ENCODE measurements at regions not wholly inside any gene's neighbourhood (a gene's known extent, or its start where the extent isn't known, plus 50 kb on each side); places are given as distances from the start of the nearest gene placed in this dataset.

- H3K9me3 ChIP-seq, result no peaks in the 10 kb centered on the region
- H3K36me3 ChIP-seq (ENCODE audit: low read depth), result no peaks in the 10 kb centered on the region
- TF ChIP-seq CTCF (IDR thresholded peaks at IDR 0.05), result no peak
- intact Hi-C loops (cut with DNase I, micrococcal nuclease), result no loop called here
- peak in 2 of 3 donors; percentile 49 to 67 for DNase-seq
- peak; percentile 93 for ATAC-seq
- peaks cover 13% of the 10 kb centered on the region for H3K4me1 ChIP-seq (ENCODE audit: low read depth)
- H3K4me3 ChIP-seq, result no peak overlapping the region
Measured at GRCh38 chr18:47716632-47717185, 213.8 kb downstream of the SMAD2 start.

- H3K9me3 ChIP-seq, result no peaks in the 10 kb centered on the region
- ATAC-seq (peak; percentile 80), DNase-seq (no peak)
- no peak for TF ChIP-seq CTCF (IDR thresholded peaks at IDR 0.05)
- H3K36me3 ChIP-seq (ENCODE audit: low read depth), result no peaks in the 10 kb centered on the region
- H3K4me3 ChIP-seq, result no peak overlapping the region
- intact Hi-C loops (cut with DNase I, micrococcal nuclease), result no loop called here
- H3K4me1 ChIP-seq (ENCODE audit: low read depth), result peaks cover under 1% of the 10 kb centered on the region
Measured at GRCh38 chr18:47710451-47710850, 220.0 kb downstream of the SMAD2 start.

GRCh38 chr18:47709556-47709955 is 220.9 kb downstream of the SMAD2 start:
- DNase-seq, result peak in 2 of 3 donors; percentile 32 to 62
- intact Hi-C loops (cut with DNase I, micrococcal nuclease), result no loop called here
- H3K9me3 ChIP-seq, result no peaks in the 10 kb centered on the region
- ATAC-seq, result peak; percentile 55
- TF ChIP-seq CTCF (IDR thresholded peaks at IDR 0.05), result no peak
- no peaks in the 10 kb centered on the region for H3K36me3 ChIP-seq (ENCODE audit: low read depth)
- no peak overlapping the region for H3K4me3 ChIP-seq
- H3K4me1 ChIP-seq (ENCODE audit: low read depth), result no peaks in the 10 kb centered on the region

- no peak for ATAC-seq
- no peak for TF ChIP-seq CTCF (IDR thresholded peaks at IDR 0.05)
- Histone ChIP-seq H3K36me3 (ENCODE audit: low read depth) (no peaks in the 10 kb centered on the region), H3K4me3 (no peak overlapping the region), H3K4me1 (ENCODE audit: low read depth) (no peaks in the 10 kb centered on the region), H3K9me3 (no peaks in the 10 kb centered on the region)
- DNase-seq, result no peak
- intact Hi-C loops (cut with DNase I, micrococcal nuclease), result no loop called here
Measured at GRCh38 chr18:47708206-47708605, 222.3 kb downstream of the SMAD2 start.

- ATAC-seq (no peak), DNase-seq (no peak)
- H3K4me3 ChIP-seq, result no peak overlapping the region
- H3K4me1 ChIP-seq (ENCODE audit: low read depth), result no peaks in the 10 kb centered on the region
- no peaks in the 10 kb centered on the region for H3K36me3 ChIP-seq (ENCODE audit: low read depth)
- no peak for TF ChIP-seq CTCF (IDR thresholded peaks at IDR 0.05)
- H3K9me3 ChIP-seq, result no peaks in the 10 kb centered on the region
- intact Hi-C loops (cut with DNase I, micrococcal nuclease), result no loop called here
Measured at GRCh38 chr18:47701134-47701533, 229.3 kb downstream of the SMAD2 start.

- Histone ChIP-seq H3K4me1 (ENCODE audit: low read depth) (no peaks in the 10 kb centered on the region), H3K4me3 (no peak overlapping the region), H3K36me3 (ENCODE audit: low read depth) (no peaks in the 10 kb centered on the region), H3K9me3 (no peaks in the 10 kb centered on the region)
- no peak for ATAC-seq
- TF ChIP-seq CTCF (IDR thresholded peaks at IDR 0.05), result no peak
- intact Hi-C loops (cut with DNase I, micrococcal nuclease), result no loop called here
- no peak for DNase-seq
Measured at GRCh38 chr18:47696870-47697269, 233.6 kb downstream of the SMAD2 start.
